HUES48 (cell line): ENCODE measurements at regions not wholly inside any gene's neighbourhood (a gene's known extent, or its start where the extent isn't known, plus 50 kb on each side); places are given as distances from the start of the nearest gene placed in this dataset.

Experiments
- H3K27ac ChIP-seq: one replicate; pipeline ENCODE4 v1.7.0; 2013; ENCODE audit warnings: low read depth, low read length, inconsistent platforms
- H3K27me3 ChIP-seq: 2 replicates; pipeline ENCODE4 v1.6.1; 2013; ENCODE audit warnings: mild to moderate bottlenecking, low read length; ENCODE audit not compliant: control insufficient read depth, insufficient read depth
- H3K36me3 ChIP-seq: 2 replicates; pipeline ENCODE4 v1.6.1; 2013; ENCODE audit warnings: low read length; ENCODE audit not compliant: control insufficient read depth, insufficient read depth
- H3K4me1 ChIP-seq: 2 replicates; pipeline ENCODE4 v1.6.1; 2013; ENCODE audit warnings: mild to moderate bottlenecking, low read length; ENCODE audit not compliant: control insufficient read depth, insufficient read depth
- H3K4me3 ChIP-seq: 2 replicates; pipeline ENCODE4 v1.5.1; 2013; ENCODE audit warnings: mild to moderate bottlenecking, low read depth, low read length
- H3K9ac ChIP-seq: 2 replicates; pipeline ENCODE4 v1.6.1; 2013; ENCODE audit warnings: mild to moderate bottlenecking, low read depth, low read length, moderate library complexity
- H3K9me3 ChIP-seq: 2 replicates; pipeline ENCODE4 v1.6.1; 2013; ENCODE audit warnings: low read length; ENCODE audit not compliant: control insufficient read depth, insufficient read depth

DNA sequence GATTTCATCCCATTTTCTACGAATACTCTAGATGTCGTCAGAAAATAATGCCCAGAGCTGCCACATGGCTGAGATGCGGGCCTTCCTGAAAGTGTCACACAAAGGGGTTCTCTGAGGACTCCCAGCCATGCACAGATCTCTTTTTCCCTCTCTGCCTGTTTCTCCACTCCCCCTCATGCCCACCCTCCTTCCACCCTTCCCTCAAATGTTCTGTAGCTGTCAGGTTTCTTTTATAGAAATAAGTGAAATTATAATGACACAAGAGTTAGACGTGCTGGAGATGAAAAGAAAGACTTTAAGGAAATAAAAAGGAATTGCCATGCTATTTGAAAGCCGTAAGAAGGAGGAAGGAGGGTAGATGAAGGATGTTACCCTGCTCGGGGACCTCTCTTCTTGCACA lies 819.3 kb upstream of the CELF2 start:
- Histone ChIP-seq H3K27me3 (no peaks in the 10 kb centered on the region), H3K9me3 (peaks cover 10% of the 10 kb centered on the region; the same call in 1 of the 2 replicates), H3K4me3 (no peak overlapping the region), H3K36me3 (no peaks in the 10 kb centered on the region), H3K27ac (no peak overlapping the region), H3K4me1 (no peaks in the 10 kb centered on the region), H3K9ac (no peak overlapping the region)

DNA sequence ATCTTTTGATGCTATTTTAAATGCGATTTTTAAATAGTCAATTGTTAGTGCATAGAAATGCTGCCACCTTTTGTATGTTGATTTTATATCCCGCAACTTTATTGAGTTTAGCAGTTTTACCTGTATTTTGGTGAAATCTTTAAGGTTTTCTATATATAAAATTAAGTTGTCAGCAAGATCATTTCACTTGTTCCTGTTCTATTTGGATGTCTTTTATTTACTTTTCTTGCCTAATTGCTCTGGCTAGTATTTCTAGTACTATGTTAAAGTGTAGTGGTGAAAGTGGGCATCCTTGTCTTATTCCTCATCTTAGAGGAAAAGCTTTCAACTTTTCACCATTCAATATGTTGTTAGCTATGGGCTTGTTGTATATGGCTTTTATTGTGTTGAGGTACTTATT lies 813.3 kb upstream of the CELF2 start:
- Histone ChIP-seq H3K36me3 (no peaks in the 10 kb centered on the region), H3K27ac (no peak overlapping the region), H3K9me3 (peaks cover 26% of the 10 kb centered on the region), H3K4me1 (no peaks in the 10 kb centered on the region), H3K9ac (no peak overlapping the region), H3K4me3 (no peak overlapping the region), H3K27me3 (no peaks in the 10 kb centered on the region)

- no peaks in the 10 kb centered on the region for H3K4me1 ChIP-seq
- no peaks in the 10 kb centered on the region for H3K27me3 ChIP-seq
- no peak overlapping the region for H3K4me3 ChIP-seq
- H3K36me3 ChIP-seq = no peaks in the 10 kb centered on the region
- no peak overlapping the region for H3K9ac ChIP-seq
- peaks cover 26% of the 10 kb centered on the region for H3K9me3 ChIP-seq
- H3K27ac ChIP-seq = no peak overlapping the region
These were observed 811.8 kb upstream of the CELF2 start for GRCh38 chr10:10205906-10206305.

DNA sequence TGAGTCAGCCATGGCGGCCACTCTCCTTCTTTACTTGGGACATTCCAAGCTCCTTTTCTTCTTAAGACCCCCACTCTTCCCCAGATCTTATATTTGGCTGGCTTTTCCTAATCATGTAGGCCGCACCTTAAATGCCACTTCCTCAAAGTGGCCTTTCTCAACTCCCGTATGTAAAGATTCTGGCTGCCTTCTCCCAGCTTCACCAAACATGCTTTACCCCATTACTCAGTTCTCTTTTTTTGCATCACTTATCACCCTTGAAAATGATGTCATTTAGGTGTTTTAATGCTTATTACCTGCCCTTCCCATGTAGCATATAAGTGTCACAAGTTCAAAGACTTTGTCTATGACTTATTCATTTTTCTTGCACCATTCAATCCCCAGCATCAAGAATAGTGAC lies 810.1 kb upstream of the CELF2 start:
- H3K4me3 ChIP-seq = no peak overlapping the region
- no peak overlapping the region for H3K27ac ChIP-seq
- H3K9me3 ChIP-seq = peaks cover 24% of the 10 kb centered on the region
- H3K9ac ChIP-seq = no peak overlapping the region
- H3K36me3 ChIP-seq = no peaks in the 10 kb centered on the region
- H3K4me1 ChIP-seq = no peaks in the 10 kb centered on the region
- H3K27me3 ChIP-seq = no peaks in the 10 kb centered on the region

GRCh38 chr10:10208196-10208595 lies 809.5 kb upstream of the CELF2 start:
- Histone ChIP-seq H3K9me3 (peaks cover 18% of the 10 kb centered on the region), H3K4me3 (no peak overlapping the region), H3K27me3 (no peaks in the 10 kb centered on the region), H3K27ac (no peak overlapping the region), H3K9ac (no peak overlapping the region), H3K36me3 (no peaks in the 10 kb centered on the region), H3K4me1 (no peaks in the 10 kb centered on the region)

DNA sequence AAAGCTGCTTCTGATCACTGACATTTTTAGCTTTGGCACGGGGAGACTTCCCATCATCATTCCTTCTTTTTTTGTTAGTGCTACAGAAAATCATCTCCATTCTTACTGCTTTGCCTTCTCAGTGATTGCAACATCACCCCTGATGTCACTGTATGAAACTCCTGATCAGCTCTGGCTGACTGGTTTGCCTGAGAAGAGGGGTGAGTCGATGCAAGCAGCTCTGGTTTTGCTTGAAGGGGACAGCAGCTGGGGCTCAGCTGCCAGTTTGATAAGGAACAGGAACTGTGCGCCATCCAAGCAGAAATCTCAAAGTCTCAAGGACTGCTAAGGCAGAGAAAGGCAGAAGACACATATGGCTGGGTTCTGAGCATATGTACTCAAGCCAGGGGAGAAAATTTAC lies 808.5 kb upstream of the CELF2 start:
- no peak overlapping the region for H3K4me3 ChIP-seq
- H3K4me1 ChIP-seq = no peaks in the 10 kb centered on the region
- H3K27ac ChIP-seq = no peak overlapping the region
- no peaks in the 10 kb centered on the region for H3K27me3 ChIP-seq
- H3K9ac ChIP-seq = no peak overlapping the region
- H3K9me3 ChIP-seq = peaks cover 8% of the 10 kb centered on the region
- H3K36me3 ChIP-seq = no peaks in the 10 kb centered on the region

DNA sequence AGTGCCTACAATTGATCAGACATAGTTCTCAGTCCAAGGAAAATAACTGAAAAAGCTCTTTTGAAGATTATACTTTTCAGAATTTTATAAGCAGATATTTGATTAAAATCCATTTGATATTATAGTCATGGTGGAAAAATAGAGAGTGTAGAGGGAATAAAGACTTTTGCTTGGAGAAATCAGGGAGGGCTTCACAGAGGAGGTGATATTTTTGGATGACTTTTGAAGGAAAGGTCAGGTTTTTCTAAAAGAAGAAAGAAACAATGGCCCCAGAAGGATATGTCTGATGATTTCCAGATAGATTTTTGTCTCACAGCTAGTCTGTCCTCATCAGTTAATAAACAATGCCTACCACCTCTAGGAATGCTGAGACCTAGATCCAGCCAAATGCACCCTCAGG lies 806.3 kb upstream of the CELF2 start:
- H3K36me3 ChIP-seq = no peaks in the 10 kb centered on the region
- no peak overlapping the region for H3K27ac ChIP-seq
- no peak overlapping the region for H3K9ac ChIP-seq
- H3K4me3 ChIP-seq = no peak overlapping the region
- no peaks in the 10 kb centered on the region for H3K4me1 ChIP-seq
- no peaks in the 10 kb centered on the region for H3K27me3 ChIP-seq
- H3K9me3 ChIP-seq = no peaks in the 10 kb centered on the region

DNA sequence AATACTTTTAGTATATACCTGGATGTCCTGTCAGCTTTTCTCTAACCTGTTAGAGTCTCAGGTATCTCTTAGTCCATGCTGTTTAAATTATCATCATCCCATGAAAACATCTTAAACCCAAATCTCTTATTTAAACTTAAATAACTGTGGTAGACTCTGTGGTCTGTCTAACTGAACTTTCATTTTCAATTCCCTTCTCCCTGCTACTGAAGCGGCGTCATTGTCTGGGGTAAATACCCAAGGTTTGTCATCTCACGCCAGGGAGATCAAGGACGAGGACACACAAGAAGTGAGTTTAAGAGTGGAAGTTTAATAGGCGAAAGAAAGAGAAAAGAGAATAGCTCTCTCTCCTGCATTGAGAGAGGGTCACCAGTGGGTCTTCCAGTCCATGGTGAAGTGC lies 804.4 kb upstream of the CELF2 start:
- H3K4me3 ChIP-seq = no peak overlapping the region
- H3K4me1 ChIP-seq = no peaks in the 10 kb centered on the region
- H3K27me3 ChIP-seq = no peaks in the 10 kb centered on the region
- H3K9me3 ChIP-seq = no peaks in the 10 kb centered on the region
- no peak overlapping the region for H3K27ac ChIP-seq
- H3K36me3 ChIP-seq = no peaks in the 10 kb centered on the region
- H3K9ac ChIP-seq = no peak overlapping the region

- no peaks in the 10 kb centered on the region for H3K27me3 ChIP-seq
- H3K4me1 ChIP-seq = no peaks in the 10 kb centered on the region
- no peaks in the 10 kb centered on the region for H3K36me3 ChIP-seq
- H3K4me3 ChIP-seq = no peak overlapping the region
- no peaks in the 10 kb centered on the region for H3K9me3 ChIP-seq
- H3K9ac ChIP-seq = no peak overlapping the region
- H3K27ac ChIP-seq = no peak overlapping the region
These were observed 795.3 kb upstream of the CELF2 start for GRCh38 chr10:10222304-10222841.

GRCh38 chr10:10223131-10223530 lies 794.5 kb upstream of the CELF2 start:
- Histone ChIP-seq H3K27ac (no peak overlapping the region), H3K4me3 (no peak overlapping the region), H3K4me1 (no peaks in the 10 kb centered on the region), H3K9ac (no peak overlapping the region), H3K9me3 (no peaks in the 10 kb centered on the region), H3K27me3 (no peaks in the 10 kb centered on the region), H3K36me3 (no peaks in the 10 kb centered on the region)

- Histone ChIP-seq H3K36me3 (no peaks in the 10 kb centered on the region), H3K9ac (no peak overlapping the region), H3K27ac (no peak overlapping the region), H3K4me3 (no peak overlapping the region), H3K27me3 (no peaks in the 10 kb centered on the region), H3K9me3 (no peaks in the 10 kb centered on the region), H3K4me1 (no peaks in the 10 kb centered on the region)
These were observed 792.5 kb upstream of the CELF2 start for GRCh38 chr10:10225136-10225676.

DNA sequence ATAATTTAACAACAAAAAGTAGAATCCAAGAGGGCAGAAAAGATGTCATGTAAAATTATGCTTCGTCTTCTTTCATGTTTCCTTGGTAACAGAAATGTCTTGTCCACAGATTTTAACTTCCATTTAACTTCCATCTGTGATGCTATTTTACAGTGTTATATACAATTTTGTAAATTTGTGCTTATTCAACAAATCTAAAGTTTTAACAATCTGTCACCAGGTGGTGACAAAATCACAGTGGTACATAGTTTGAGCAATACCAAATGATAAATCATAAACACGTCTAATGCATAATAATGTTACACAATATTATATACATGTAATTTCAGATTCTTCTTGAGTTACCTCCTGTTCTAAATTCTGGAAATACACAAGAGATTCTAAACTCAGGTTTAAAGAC lies 784.4 kb upstream of the CELF2 start:
- H3K27me3 ChIP-seq = no peaks in the 10 kb centered on the region
- H3K9me3 ChIP-seq = no peaks in the 10 kb centered on the region
- H3K4me3 ChIP-seq = no peak overlapping the region
- H3K4me1 ChIP-seq = no peaks in the 10 kb centered on the region
- no peaks in the 10 kb centered on the region for H3K36me3 ChIP-seq
- H3K9ac ChIP-seq = no peak overlapping the region
- no peak overlapping the region for H3K27ac ChIP-seq
